ENCODE measurements at regions not wholly inside any gene's neighbourhood (a gene's known extent, or its start where the extent isn't known, plus 50 kb on each side); places are given as distances from the start of the nearest gene placed in this dataset.
"Not testable (repeated sequence)": the region's sequence is repeated elsewhere in the genome, so short reads cannot be mapped to it uniquely, and the experiment has no call there.

- Mint-ChIP-seq H3K4me3 (no peak overlapping the region), H3K27me3 (no peaks in the 10 kb centered on the region), H3K4me1 (ENCODE audit: low read depth) (no peaks in the 10 kb centered on the region), H3K27ac (no peak overlapping the region), H3K9me3 (no peaks in the 10 kb centered on the region), H3K36me3 (ENCODE audit: low read depth) (no peaks in the 10 kb centered on the region)
- Histone ChIP-seq H3K4me1 (ENCODE audit: insufficient read depth, low read length) (no peaks in the 10 kb centered on the region), H3K36me3 (ENCODE audit: insufficient read depth, low read length) (no peaks in the 10 kb centered on the region), H3K27ac (ENCODE audit: low read depth in 1 of 2, low read length in 2 of 2) (no peak overlapping the region), H3K9me3 (ENCODE audit: control insufficient read depth in 1 of 2, insufficient read depth in 1 of 2, low read length in 2 of 2) (peaks cover 0 to 7% of the 10 kb centered on the region in 2 experiments), H3K27me3 (ENCODE audit: control insufficient read depth in 1 of 2, insufficient read depth in 2 of 2, low read length in 2 of 2) (no peaks in the 10 kb centered on the region), H3K4me3 (ENCODE audit: low read length) (no peak overlapping the region)
- DNase-seq (no peak), ATAC-seq (ENCODE audit: poor library complexity) (no peak)
- no peak for TF ChIP-seq CTCF (IDR thresholded peaks at IDR 0.05)
- intact Hi-C loops (cut with DNase I, micrococcal nuclease) = no loop called here
- POLR2A ChIA-PET = no interaction called here
- CTCF ChIA-PET = no interaction called here
These were observed 640.5 kb downstream of the TMEM182 start for GRCh38 chr2:103402336-103402735.

- Mint-ChIP-seq H3K4me1 (ENCODE audit: low read depth) (no peaks in the 10 kb centered on the region), H3K9me3 (no peaks in the 10 kb centered on the region), H3K36me3 (ENCODE audit: low read depth) (no peaks in the 10 kb centered on the region), H3K4me3 (no peak overlapping the region), H3K27ac (no peak overlapping the region), H3K27me3 (no peaks in the 10 kb centered on the region)
- TF ChIP-seq CTCF (IDR thresholded peaks at IDR 0.05) = no peak
- intact Hi-C loops (cut with DNase I, micrococcal nuclease) = no loop called here
- H3K27me3 ChIP-seq (ENCODE audit: control insufficient read depth in 1 of 2, insufficient read depth in 2 of 2, low read length in 2 of 2) = no peaks in the 10 kb centered on the region
- no peaks in the 10 kb centered on the region for H3K36me3 ChIP-seq (ENCODE audit: insufficient read depth, low read length)
- no peak overlapping the region for H3K4me3 ChIP-seq (ENCODE audit: low read length)
- POLR2A ChIA-PET = no interaction called here
- H3K4me1 ChIP-seq (ENCODE audit: insufficient read depth, low read length) = no peaks in the 10 kb centered on the region
- no peak overlapping the region for H3K27ac ChIP-seq (ENCODE audit: low read depth in 1 of 2, low read length in 2 of 2)
- CTCF ChIA-PET = no interaction called here
- no peak for ATAC-seq (ENCODE audit: poor library complexity)
- H3K9me3 ChIP-seq (ENCODE audit: control insufficient read depth in 1 of 2, insufficient read depth in 1 of 2, low read length in 2 of 2) = peaks cover 0 to 7% of the 10 kb centered on the region in 2 experiments
- no peak for DNase-seq
These were observed 641.1 kb downstream of the TMEM182 start for GRCh38 chr2:103402944-103403343.

GRCh38 chr2:103403388-103403787, 641.6 kb downstream of the TMEM182 start:
- CTCF ChIA-PET; H3K27ac Mint-ChIP-seq; H3K9me3 ChIP-seq (ENCODE audit: control insufficient read depth in 1 of 2, insufficient read depth in 1 of 2, low read length in 2 of 2); H3K4me3 ChIP-seq (ENCODE audit: low read length); H3K27me3 ChIP-seq (ENCODE audit: control insufficient read depth in 1 of 2, insufficient read depth in 2 of 2, low read length in 2 of 2); H3K27me3 Mint-ChIP-seq; ATAC-seq (ENCODE audit: poor library complexity); H3K9me3 Mint-ChIP-seq; POLR2A ChIA-PET; H3K4me1 Mint-ChIP-seq (ENCODE audit: low read depth); H3K4me3 Mint-ChIP-seq; DNase-seq; intact Hi-C loops (cut with DNase I, micrococcal nuclease); H3K4me1 ChIP-seq (ENCODE audit: insufficient read depth, low read length); H3K36me3 ChIP-seq (ENCODE audit: insufficient read depth, low read length); H3K27ac ChIP-seq (ENCODE audit: low read depth in 1 of 2, low read length in 2 of 2); H3K36me3 Mint-ChIP-seq (ENCODE audit: low read depth): not testable (repeated sequence)

GRCh38 chr2:103410221-103410620, 648.4 kb downstream of the TMEM182 start:
- no peak overlapping the region for H3K4me3 ChIP-seq (ENCODE audit: low read length)
- H3K36me3 ChIP-seq (ENCODE audit: insufficient read depth, low read length) = no peaks in the 10 kb centered on the region
- intact Hi-C loops (cut with DNase I, micrococcal nuclease) = no loop called here
- DNase-seq (no peak), ATAC-seq (ENCODE audit: poor library complexity) (no peak)
- no peak overlapping the region for H3K4me3 Mint-ChIP-seq
- H3K9me3 ChIP-seq (ENCODE audit: control insufficient read depth in 1 of 2, insufficient read depth in 1 of 2, low read length in 2 of 2) = peaks cover 0 to 3% of the 10 kb centered on the region in 2 experiments
- CTCF ChIA-PET = no interaction called here
- TF ChIP-seq CTCF (IDR thresholded peaks at IDR 0.05) = no peak
- POLR2A ChIA-PET = no interaction called here
- no peak overlapping the region for H3K27ac Mint-ChIP-seq
- no peaks in the 10 kb centered on the region for H3K36me3 Mint-ChIP-seq (ENCODE audit: low read depth)
- H3K27me3 ChIP-seq (ENCODE audit: control insufficient read depth in 1 of 2, insufficient read depth in 2 of 2, low read length in 2 of 2) = no peaks in the 10 kb centered on the region
- H3K4me1 ChIP-seq (ENCODE audit: insufficient read depth, low read length) = no peaks in the 10 kb centered on the region
- H3K27ac ChIP-seq (ENCODE audit: low read depth in 1 of 2, low read length in 2 of 2) = no peak overlapping the region
- H3K4me1 Mint-ChIP-seq (ENCODE audit: low read depth) = no peaks in the 10 kb centered on the region
- H3K27me3 Mint-ChIP-seq = no peaks in the 10 kb centered on the region
- peaks cover 3% of the 10 kb centered on the region for H3K9me3 Mint-ChIP-seq

Data from CD4-positive, alpha-beta T cell (primary cell).